ENCODE measurements at regions not wholly inside any gene's neighbourhood (a gene's known extent, or its start where the extent isn't known, plus 50 kb on each side); places are given as distances from the start of the nearest gene placed in this dataset.
"Not testable (repeated sequence)": the region's sequence is repeated elsewhere in the genome, so short reads cannot be mapped to it uniquely, and the experiment has no call there.

DNA sequence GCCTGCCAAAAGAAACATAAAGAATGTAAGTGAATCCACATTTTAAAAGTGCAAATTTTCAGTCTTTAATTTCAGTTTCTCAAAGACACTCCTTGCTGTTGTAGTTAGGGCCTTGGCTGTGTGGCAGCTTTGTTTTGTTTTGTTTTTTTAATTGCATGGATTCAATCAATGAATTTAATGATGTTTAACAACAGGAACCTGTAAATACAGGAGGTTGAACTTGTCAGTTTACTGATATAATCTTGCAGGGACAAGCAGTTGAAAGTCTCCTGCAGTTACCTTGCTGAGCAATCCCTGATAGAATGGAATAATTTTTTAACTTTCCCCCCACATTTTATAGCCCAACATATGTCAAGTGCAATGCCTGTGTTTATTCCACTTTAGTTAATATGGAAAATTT is 528.3 kb upstream of the PCDH7 start:
- H3K4me3 ChIP-seq (ENCODE audit: low read depth, low read length): no peak overlapping the region
- TF ChIP-seq, protein P1, sequence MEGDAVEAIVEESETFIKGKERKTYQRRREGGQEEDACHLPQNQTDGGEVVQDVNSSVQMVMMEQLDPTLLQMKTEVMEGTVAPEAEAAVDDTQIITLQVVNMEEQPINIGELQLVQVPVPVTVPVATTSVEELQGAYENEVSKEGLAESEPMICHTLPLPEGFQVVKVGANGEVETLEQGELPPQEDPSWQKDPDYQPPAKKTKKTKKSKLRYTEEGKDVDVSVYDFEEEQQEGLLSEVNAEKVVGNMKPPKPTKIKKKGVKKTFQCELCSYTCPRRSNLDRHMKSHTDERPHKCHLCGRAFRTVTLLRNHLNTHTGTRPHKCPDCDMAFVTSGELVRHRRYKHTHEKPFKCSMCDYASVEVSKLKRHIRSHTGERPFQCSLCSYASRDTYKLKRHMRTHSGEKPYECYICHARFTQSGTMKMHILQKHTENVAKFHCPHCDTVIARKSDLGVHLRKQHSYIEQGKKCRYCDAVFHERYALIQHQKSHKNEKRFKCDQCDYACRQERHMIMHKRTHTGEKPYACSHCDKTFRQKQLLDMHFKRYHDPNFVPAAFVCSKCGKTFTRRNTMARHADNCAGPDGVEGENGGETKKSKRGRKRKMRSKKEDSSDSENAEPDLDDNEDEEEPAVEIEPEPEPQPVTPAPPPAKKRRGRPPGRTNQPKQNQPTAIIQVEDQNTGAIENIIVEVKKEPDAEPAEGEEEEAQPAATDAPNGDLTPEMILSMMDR (IDR thresholded peaks at IDR 0.05; ENCODE audit: insufficient read depth, low read length, poor library complexity, severe bottlenecking): no peak

DNA sequence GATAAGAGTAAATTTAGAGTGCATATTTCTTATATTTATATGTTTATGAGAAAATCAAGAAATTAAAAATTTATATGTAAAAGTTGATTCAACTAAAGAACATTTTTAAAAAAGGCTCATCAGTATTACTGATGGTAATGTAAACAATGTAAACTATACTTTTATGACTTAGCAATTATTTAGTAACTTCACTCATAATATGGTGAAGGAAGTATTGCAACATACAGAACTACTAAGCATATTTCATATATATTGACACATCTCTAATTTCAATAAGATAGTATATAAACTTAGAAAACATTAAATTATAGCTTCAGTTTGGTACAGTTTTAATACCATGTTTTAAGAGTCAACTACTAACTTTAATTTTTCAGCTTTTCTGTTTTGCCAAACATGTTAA is 512.8 kb upstream of the PCDH7 start:
- TF ChIP-seq, protein P1 (IDR thresholded peaks at IDR 0.05; ENCODE audit: insufficient read depth, low read length, poor library complexity, severe bottlenecking): no peak
- Histone ChIP-seq H3K36me3 (ENCODE audit: control insufficient read depth, insufficient read depth, low read length) (no peaks in the 10 kb centered on the region), H3K27me3 (ENCODE audit: control insufficient read depth, insufficient read depth, low read length) (no peaks in the 10 kb centered on the region), H3K4me3 (ENCODE audit: low read depth, low read length) (no peak overlapping the region)
- DNase-seq (ENCODE audit: low read depth): no peak

More for the DNA sequence above, 528.3 kb upstream of the PCDH7 start:
- no peaks in the 10 kb centered on the region for H3K36me3 ChIP-seq (ENCODE audit: control insufficient read depth, insufficient read depth, low read length)
- no peak for DNase-seq (ENCODE audit: low read depth)
- no peaks in the 10 kb centered on the region for H3K27me3 ChIP-seq (ENCODE audit: control insufficient read depth, insufficient read depth, low read length)

DNA sequence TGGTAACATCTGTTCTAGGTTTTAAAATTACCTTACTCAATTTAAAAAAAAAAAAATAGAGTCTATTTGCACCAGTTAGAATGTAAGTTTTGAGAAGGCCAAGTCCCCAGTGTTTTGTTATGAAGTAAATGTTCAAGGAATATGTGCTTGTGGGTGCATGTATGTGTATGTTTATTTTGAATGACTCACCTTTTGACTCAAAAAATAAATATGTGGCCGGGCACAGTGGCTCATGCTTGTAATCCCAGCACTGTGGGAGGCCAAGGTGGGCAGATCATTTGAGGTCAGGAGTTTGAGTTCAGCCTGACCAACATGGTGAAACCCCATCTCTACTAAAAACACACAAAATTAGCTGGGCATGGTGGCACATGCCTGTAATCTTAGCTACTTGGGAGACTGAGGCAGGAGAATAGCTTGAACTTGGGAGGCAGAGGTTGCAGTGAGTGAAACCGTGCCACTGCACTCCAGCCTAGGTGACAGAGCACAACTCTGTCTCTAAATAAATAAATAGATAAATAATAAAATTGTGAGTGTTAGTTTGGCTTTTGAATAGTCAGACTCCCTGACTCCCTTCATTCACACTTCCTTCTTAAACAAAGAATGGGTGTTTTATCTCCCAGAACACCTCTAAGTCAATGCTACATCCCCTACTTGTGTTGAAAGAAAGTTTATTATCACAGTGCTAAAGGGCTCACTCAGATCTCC is 511.3 kb upstream of the PCDH7 start:
- H3K36me3 ChIP-seq (ENCODE audit: control insufficient read depth, insufficient read depth, low read length): no peaks in the 10 kb centered on the region
- H3K4me3 ChIP-seq (ENCODE audit: low read depth, low read length): no peak overlapping the region
- peak; percentile 1 for DNase-seq (ENCODE audit: low read depth)
- no peaks in the 10 kb centered on the region for H3K27me3 ChIP-seq (ENCODE audit: control insufficient read depth, insufficient read depth, low read length)
- TF ChIP-seq, protein P1 (IDR thresholded peaks at IDR 0.05; ENCODE audit: insufficient read depth, low read length, poor library complexity, severe bottlenecking): no peak

DNA sequence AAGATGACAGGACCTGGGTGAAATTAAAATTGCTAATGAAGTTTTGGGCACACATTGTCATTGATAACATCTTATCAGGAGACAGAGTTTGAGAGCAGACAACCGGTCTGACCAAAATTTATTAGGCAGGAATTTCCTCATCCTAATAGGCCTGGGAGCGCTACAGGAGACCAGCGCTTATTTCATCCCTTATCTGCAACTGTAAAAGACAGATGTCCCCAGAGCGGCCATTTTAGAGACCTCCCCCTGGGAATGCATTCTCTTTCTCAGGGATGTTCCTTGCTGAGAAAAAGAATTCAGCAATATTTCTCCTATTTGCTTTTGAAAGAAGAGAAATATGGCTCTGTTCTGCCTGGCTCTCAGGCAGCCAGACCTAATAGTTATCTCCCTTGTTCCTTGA is 504.2 kb upstream of the PCDH7 start:
- not testable (repeated sequence) for DNase-seq (ENCODE audit: low read depth); H3K36me3 ChIP-seq (ENCODE audit: control insufficient read depth, insufficient read depth, low read length); H3K27me3 ChIP-seq (ENCODE audit: control insufficient read depth, insufficient read depth, low read length); H3K4me3 ChIP-seq (ENCODE audit: low read depth, low read length)

DNA sequence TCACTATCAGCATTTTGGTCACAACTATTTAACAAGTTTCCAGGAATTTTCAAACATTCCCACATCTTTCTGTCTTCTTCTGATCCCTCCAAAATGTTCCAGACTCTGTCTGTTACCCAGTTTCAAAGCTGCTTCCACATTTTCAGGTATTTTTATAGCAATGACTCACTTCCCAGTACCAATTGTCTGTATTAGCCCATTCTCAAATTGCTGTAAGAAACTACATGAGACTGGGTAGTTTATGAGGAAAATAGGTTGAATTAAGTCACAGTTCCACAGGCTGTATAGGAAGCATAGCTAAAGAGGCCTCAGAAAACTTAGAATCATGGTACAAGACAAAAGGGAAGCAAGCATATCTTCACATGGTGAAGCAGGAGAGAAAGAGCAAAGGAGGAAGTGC is 475.0 kb upstream of the PCDH7 start:
- no peaks in the 10 kb centered on the region for H3K27me3 ChIP-seq (ENCODE audit: control insufficient read depth, insufficient read depth, low read length)
- no peak overlapping the region for H3K4me3 ChIP-seq (ENCODE audit: low read depth, low read length)
- H3K36me3 ChIP-seq (ENCODE audit: control insufficient read depth, insufficient read depth, low read length): no peaks in the 10 kb centered on the region
- TF ChIP-seq, protein P1 (IDR thresholded peaks at IDR 0.05; ENCODE audit: insufficient read depth, low read length, poor library complexity, severe bottlenecking): no peak
- DNase-seq (ENCODE audit: low read depth): no peak

DNA sequence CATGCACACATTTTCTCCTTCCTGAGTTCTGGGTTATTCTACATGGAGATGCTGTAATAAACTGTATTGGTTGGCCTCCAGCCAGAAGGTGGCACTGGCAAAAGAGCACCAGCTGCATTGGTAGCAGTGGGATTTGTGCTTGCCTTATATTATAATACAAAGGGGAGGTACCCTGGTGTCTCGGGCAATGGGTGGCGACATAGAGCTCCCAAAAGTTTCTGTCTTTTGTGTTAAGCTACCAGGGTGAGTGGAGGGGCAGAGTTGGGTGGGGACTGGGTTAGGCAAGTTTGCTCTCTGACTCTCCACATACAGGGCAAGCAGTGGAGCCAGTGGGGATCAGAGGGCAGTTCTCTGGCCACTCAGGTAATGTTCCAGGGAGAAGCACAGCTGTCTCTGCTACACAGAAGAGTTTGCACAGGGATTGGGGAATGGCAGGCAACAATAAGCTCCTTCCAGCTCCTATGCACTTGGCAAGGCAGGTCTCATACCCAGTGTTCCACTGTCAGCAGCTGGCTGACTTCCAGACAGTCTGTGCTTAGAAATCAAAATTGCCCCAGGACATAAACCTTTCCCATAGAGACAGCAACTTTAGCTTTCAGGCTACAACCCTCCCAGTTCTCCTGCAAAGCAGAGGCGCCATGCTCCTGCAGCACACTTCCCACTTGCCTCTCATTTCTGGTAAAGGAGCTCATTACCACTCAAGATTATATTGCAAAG is 463.9 kb upstream of the PCDH7 start:
- Histone ChIP-seq H3K27me3 (ENCODE audit: control insufficient read depth, insufficient read depth, low read length) (no peaks in the 10 kb centered on the region), H3K36me3 (ENCODE audit: control insufficient read depth, insufficient read depth, low read length) (no peaks in the 10 kb centered on the region), H3K4me3 (ENCODE audit: low read depth, low read length) (no peak overlapping the region)
- TF ChIP-seq, protein P1 (IDR thresholded peaks at IDR 0.05; ENCODE audit: insufficient read depth, low read length, poor library complexity, severe bottlenecking): no peak
- no peak for DNase-seq (ENCODE audit: low read depth)
